Glutamatergic neuron (in vitro differentiated cells): ENCODE measurements at regions not wholly inside any gene's neighbourhood (a gene's known extent, or its start where the extent isn't known, plus 50 kb on each side); places are given as distances from the start of the nearest gene placed in this dataset.
"Not testable (repeated sequence)": the region's sequence is repeated elsewhere in the genome, so short reads cannot be mapped to it uniquely, and the experiment has no call there.

Experiments
- DNase-seq: peaks from one replicate; pipeline ENCODE4 v3.0.0; 2022
- H3K27ac Mint-ChIP-seq: one replicate; pipeline ENCODE4 v1.8.0; 2020; ENCODE audit warnings: mild to moderate bottlenecking, mixed read lengths, inconsistent platforms; ENCODE audit not compliant: unreplicated experiment
- H3K27me3 Mint-ChIP-seq: one replicate; pipeline ENCODE4 v1.8.0; 2020; ENCODE audit warnings: mild to moderate bottlenecking, moderate library complexity, mixed read lengths, inconsistent platforms; ENCODE audit not compliant: unreplicated experiment
- H3K36me3 Mint-ChIP-seq: one replicate; pipeline ENCODE4 v1.8.0; 2020; ENCODE audit warnings: mild to moderate bottlenecking, mixed read lengths, inconsistent platforms; ENCODE audit not compliant: unreplicated experiment
- H3K4me1 Mint-ChIP-seq: one replicate; pipeline ENCODE4 v1.8.0; 2020; ENCODE audit warnings: mild to moderate bottlenecking, low read depth, mixed read lengths, inconsistent platforms; ENCODE audit not compliant: unreplicated experiment
- H3K4me3 Mint-ChIP-seq: one replicate; pipeline ENCODE4 v1.8.0; 2020; ENCODE audit warnings: mild to moderate bottlenecking, mixed read lengths, inconsistent platforms; ENCODE audit not compliant: unreplicated experiment
- H3K9me3 Mint-ChIP-seq: one replicate; pipeline ENCODE4 v1.8.0; 2020; ENCODE audit warnings: mild to moderate bottlenecking, moderate library complexity, mixed read lengths, inconsistent platforms; ENCODE audit not compliant: unreplicated experiment
- TF ChIP-seq, protein P1 (sequence below): fragments of 200-600 bp; sonication (generic); IDR thresholded peaks from one replicate; pipeline ENCODE4 v1.5.0; 2021; ENCODE audit not compliant: partially characterized antibody, unreplicated experiment

DNA sequence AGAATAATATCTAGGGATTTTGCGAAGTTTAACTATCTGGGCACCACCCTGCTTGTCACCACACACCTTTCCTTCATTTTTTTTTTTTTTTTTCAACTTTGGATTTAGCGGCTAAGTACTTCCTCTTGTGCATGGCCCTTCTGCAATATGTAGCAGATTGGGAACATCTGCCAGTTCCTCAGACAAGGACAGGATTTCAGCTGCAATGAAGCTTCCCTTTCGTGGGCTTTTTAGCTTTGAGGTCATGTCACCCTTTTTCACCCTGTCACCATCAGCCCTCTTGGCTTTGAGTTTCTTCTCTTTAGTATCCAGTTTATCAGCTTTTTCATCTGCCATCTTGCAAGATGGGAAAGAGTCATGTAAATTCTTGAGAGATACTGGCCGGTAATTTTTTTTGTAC lies 81.6 kb upstream of the ETV1 start:
- Mint-ChIP-seq H3K27ac (peak overlapping the region; percentile 83), H3K4me1 (peaks cover 15% of the 10 kb centered on the region), H3K27me3 (no peaks in the 10 kb centered on the region), H3K4me3 (peak overlapping the region; percentile 22), H3K36me3 (peaks cover 5% of the 10 kb centered on the region), H3K9me3 (peaks cover 6% of the 10 kb centered on the region)
- DNase-seq: no peak
- TF ChIP-seq, protein P1, sequence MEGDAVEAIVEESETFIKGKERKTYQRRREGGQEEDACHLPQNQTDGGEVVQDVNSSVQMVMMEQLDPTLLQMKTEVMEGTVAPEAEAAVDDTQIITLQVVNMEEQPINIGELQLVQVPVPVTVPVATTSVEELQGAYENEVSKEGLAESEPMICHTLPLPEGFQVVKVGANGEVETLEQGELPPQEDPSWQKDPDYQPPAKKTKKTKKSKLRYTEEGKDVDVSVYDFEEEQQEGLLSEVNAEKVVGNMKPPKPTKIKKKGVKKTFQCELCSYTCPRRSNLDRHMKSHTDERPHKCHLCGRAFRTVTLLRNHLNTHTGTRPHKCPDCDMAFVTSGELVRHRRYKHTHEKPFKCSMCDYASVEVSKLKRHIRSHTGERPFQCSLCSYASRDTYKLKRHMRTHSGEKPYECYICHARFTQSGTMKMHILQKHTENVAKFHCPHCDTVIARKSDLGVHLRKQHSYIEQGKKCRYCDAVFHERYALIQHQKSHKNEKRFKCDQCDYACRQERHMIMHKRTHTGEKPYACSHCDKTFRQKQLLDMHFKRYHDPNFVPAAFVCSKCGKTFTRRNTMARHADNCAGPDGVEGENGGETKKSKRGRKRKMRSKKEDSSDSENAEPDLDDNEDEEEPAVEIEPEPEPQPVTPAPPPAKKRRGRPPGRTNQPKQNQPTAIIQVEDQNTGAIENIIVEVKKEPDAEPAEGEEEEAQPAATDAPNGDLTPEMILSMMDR: no peak

DNA sequence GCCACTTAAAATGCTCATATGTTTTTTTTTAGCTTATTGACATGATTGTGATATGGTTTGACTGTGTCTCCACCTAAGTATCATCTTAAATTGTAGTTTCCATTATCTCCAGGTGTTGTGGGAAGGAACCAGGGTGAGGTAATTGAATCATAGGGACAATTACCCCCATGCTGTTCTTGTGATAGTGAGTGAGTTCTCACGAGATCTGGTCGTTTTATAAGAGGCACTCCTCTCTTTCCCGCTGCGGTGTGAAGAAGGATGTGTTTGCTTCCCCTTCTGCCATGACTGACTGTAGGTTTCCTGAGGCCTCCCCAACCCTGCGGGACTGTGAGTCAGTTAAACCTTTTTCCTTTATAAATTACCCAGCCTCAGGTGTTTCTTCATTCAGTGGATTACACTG lies 80.5 kb upstream of the ETV1 start:
- Mint-ChIP-seq H3K27ac (no peak overlapping the region), H3K4me1 (peaks cover 15% of the 10 kb centered on the region), H3K27me3 (no peaks in the 10 kb centered on the region), H3K4me3 (no peak overlapping the region), H3K36me3 (peaks cover 5% of the 10 kb centered on the region), H3K9me3 (peaks cover 6% of the 10 kb centered on the region)
- no peak for DNase-seq
- TF ChIP-seq, protein P1: no peak

DNA sequence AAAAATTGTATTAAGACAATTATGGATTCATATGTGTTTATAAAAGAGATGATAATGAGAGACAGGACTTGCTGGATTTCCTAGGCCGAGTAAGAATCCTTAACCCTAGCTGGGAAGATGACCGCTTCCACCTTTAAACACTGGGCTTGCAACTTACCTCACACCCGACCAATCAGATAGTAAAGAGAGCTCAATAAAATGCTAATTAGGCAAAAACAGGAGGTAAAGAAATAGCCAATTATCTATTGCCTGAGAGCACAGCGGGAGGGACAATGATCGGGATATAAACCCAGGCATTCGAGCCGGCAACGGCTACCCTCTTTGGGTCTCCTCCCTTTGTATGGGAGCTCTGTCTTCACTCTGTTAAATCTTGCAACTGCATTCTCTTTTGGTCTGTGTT lies 77.3 kb upstream of the ETV1 start:
- H3K9me3 Mint-ChIP-seq, H3K36me3 Mint-ChIP-seq, H3K27ac Mint-ChIP-seq, H3K4me1 Mint-ChIP-seq, DNase-seq, H3K27me3 Mint-ChIP-seq, H3K4me3 Mint-ChIP-seq: not testable (repeated sequence)

- Mint-ChIP-seq H3K27ac (no peak overlapping the region), H3K27me3 (no peaks in the 10 kb centered on the region), H3K4me1 (no peaks in the 10 kb centered on the region), H3K9me3 (no peaks in the 10 kb centered on the region), H3K4me3 (no peak overlapping the region), H3K36me3 (peaks cover 5% of the 10 kb centered on the region)
- DNase-seq: no peak
- TF ChIP-seq, protein P1: no peak
These were observed 75.8 kb upstream of the ETV1 start for GRCh38 chr7:14065286-14065685.

DNA sequence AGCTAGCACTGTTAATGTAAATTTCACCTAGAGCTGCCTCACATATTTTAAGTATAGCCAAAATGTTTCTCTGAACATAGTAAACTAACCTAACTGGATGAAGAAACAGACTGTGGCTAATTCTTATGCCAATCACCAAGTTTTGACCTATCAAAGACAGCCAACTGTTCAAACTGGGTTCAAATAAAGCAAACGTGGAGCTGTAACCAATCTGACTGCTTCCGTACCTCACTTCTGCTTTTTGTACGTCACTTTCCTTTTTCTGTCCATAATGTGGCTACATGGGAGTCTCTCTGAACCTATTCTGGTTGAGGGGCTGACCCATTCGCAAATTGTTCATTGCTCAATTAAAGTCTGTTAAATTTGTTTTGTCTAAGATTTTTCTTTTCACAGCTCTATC lies 66.3 kb upstream of the ETV1 start:
- no peak for DNase-seq
- TF ChIP-seq, protein P1: no peak
- H3K9me3 Mint-ChIP-seq: no peaks in the 10 kb centered on the region
- no peak overlapping the region for H3K27ac Mint-ChIP-seq
- H3K27me3 Mint-ChIP-seq: no peaks in the 10 kb centered on the region
- no peaks in the 10 kb centered on the region for H3K4me1 Mint-ChIP-seq
- H3K36me3 Mint-ChIP-seq: no peaks in the 10 kb centered on the region
- no peak overlapping the region for H3K4me3 Mint-ChIP-seq

- Mint-ChIP-seq H3K27me3 (peaks cover 1% of the 10 kb centered on the region), H3K9me3 (no peaks in the 10 kb centered on the region), H3K27ac (no peak overlapping the region), H3K4me3 (no peak overlapping the region), H3K36me3 (no peaks in the 10 kb centered on the region), H3K4me1 (no peaks in the 10 kb centered on the region)
- TF ChIP-seq, protein P1: no peak
- no peak for DNase-seq
These were observed 64.7 kb upstream of the ETV1 start for GRCh38 chr7:14054125-14054524.
